ENCODE measurements at regions not wholly inside any gene's neighbourhood (a gene's known extent, or its start where the extent isn't known, plus 50 kb on each side); places are given as distances from the start of the nearest gene placed in this dataset.

GRCh38 chr21:28729887-28730286, 262.8 kb downstream of the LTN1 start:
- H3K4me2 ChIP-seq, result no peak overlapping the region
- no peaks in the 10 kb centered on the region for H3K36me3 ChIP-seq
- no peak overlapping the region for H3K4me3 ChIP-seq
- H3K27me3 ChIP-seq, result no peaks in the 10 kb centered on the region
- H4K20me1 ChIP-seq, result no peaks in the 10 kb centered on the region
- H3K9me3 ChIP-seq, result no peaks in the 10 kb centered on the region
- H3K27ac ChIP-seq, result no peak overlapping the region
- H3K9ac ChIP-seq, result no peak overlapping the region
- peaks cover 5% of the 10 kb centered on the region for H3K4me1 ChIP-seq
- TF ChIP-seq Cebpa-rat (IDR thresholded peaks at IDR 0.05), result no peak

- no peaks in the 10 kb centered on the region for H4K20me1 ChIP-seq
- H3K9ac ChIP-seq, result no peak overlapping the region
- no peak for TF ChIP-seq Cebpa-rat (IDR thresholded peaks at IDR 0.05)
- no peak overlapping the region for H3K4me2 ChIP-seq
- no peak overlapping the region for H3K27ac ChIP-seq
- H3K27me3 ChIP-seq, result no peaks in the 10 kb centered on the region
- no peaks in the 10 kb centered on the region; the same call in 1 of the 2 replicates for H3K4me1 ChIP-seq
- H3K4me3 ChIP-seq, result no peak overlapping the region
- H3K9me3 ChIP-seq, result no peaks in the 10 kb centered on the region
- no peaks in the 10 kb centered on the region for H3K36me3 ChIP-seq
Measured at GRCh38 chr21:28727809-28728208, 264.9 kb downstream of the LTN1 start.

GRCh38 chr21:28725396-28725795, 267.3 kb downstream of the LTN1 start:
- H3K4me3 ChIP-seq, result no peak overlapping the region
- H3K27me3 ChIP-seq, result no peaks in the 10 kb centered on the region
- H4K20me1 ChIP-seq, result no peaks in the 10 kb centered on the region
- no peaks in the 10 kb centered on the region for H3K36me3 ChIP-seq
- no peaks in the 10 kb centered on the region for H3K9me3 ChIP-seq
- no peak overlapping the region for H3K27ac ChIP-seq
- no peak overlapping the region for H3K9ac ChIP-seq
- TF ChIP-seq Cebpa-rat (IDR thresholded peaks at IDR 0.05), result no peak
- no peaks in the 10 kb centered on the region; the same call in 1 of the 2 replicates for H3K4me1 ChIP-seq
- H3K4me2 ChIP-seq, result no peak overlapping the region

GRCh38 chr21:28723646-28724045, 269.0 kb downstream of the LTN1 start:
- no peak for TF ChIP-seq Cebpa-rat (IDR thresholded peaks at IDR 0.05)
- H4K20me1 ChIP-seq, result no peaks in the 10 kb centered on the region
- H3K9ac ChIP-seq, result no peak overlapping the region
- H3K4me2 ChIP-seq, result no peak overlapping the region
- H3K9me3 ChIP-seq, result peaks cover 11% of the 10 kb centered on the region
- no peaks in the 10 kb centered on the region for H3K27me3 ChIP-seq
- no peaks in the 10 kb centered on the region for H3K4me1 ChIP-seq
- no peaks in the 10 kb centered on the region for H3K36me3 ChIP-seq
- H3K27ac ChIP-seq, result no peak overlapping the region
- no peak overlapping the region for H3K4me3 ChIP-seq

- Histone ChIP-seq H3K36me3 (no peaks in the 10 kb centered on the region), H3K4me1 (peaks cover 11% of the 10 kb centered on the region; the same call in 1 of the 2 replicates), H3K9ac (no peak overlapping the region), H3K4me2 (no peak overlapping the region), H3K9me3 (peaks cover 16% of the 10 kb centered on the region), H3K27me3 (no peaks in the 10 kb centered on the region), H4K20me1 (no peaks in the 10 kb centered on the region), H3K4me3 (no peak overlapping the region), H3K27ac (no peak overlapping the region)
- no peak for TF ChIP-seq Cebpa-rat (IDR thresholded peaks at IDR 0.05)
Measured at GRCh38 chr21:28719723-28720122, 273.0 kb downstream of the LTN1 start.

- no peak overlapping the region for H3K27ac ChIP-seq
- peak overlapping the region; percentile 39 for H3K4me2 ChIP-seq
- peaks cover 17% of the 10 kb centered on the region; the same call in 1 of the 2 replicates for H3K4me1 ChIP-seq
- no peak for TF ChIP-seq Cebpa-rat (IDR thresholded peaks at IDR 0.05)
- H3K36me3 ChIP-seq, result no peaks in the 10 kb centered on the region
- H3K9me3 ChIP-seq, result peaks cover 16% of the 10 kb centered on the region
- no peak overlapping the region for H3K4me3 ChIP-seq
- H3K9ac ChIP-seq, result no peak overlapping the region
- no peaks in the 10 kb centered on the region for H4K20me1 ChIP-seq
- H3K27me3 ChIP-seq, result no peaks in the 10 kb centered on the region
Measured at GRCh38 chr21:28714777-28715464, 277.8 kb downstream of the LTN1 start.

- TF ChIP-seq Cebpa-rat (IDR thresholded peaks at IDR 0.05), result no peak
- Histone ChIP-seq H3K9me3 (peaks cover 1% of the 10 kb centered on the region), H3K9ac (no peak overlapping the region), H3K27me3 (no peaks in the 10 kb centered on the region), H3K36me3 (no peaks in the 10 kb centered on the region), H3K4me3 (no peak overlapping the region), H4K20me1 (no peaks in the 10 kb centered on the region), H3K27ac (no peak overlapping the region), H3K4me2 (no peak overlapping the region), H3K4me1 (peaks cover 17% of the 10 kb centered on the region; the same call in 1 of the 2 replicates)
Measured at GRCh38 chr21:28712411-28712810, 280.3 kb downstream of the LTN1 start.

- H3K27me3 ChIP-seq, result no peaks in the 10 kb centered on the region
- no peak overlapping the region for H3K4me3 ChIP-seq
- H3K27ac ChIP-seq, result no peak overlapping the region
- H3K36me3 ChIP-seq, result no peaks in the 10 kb centered on the region
- H3K4me2 ChIP-seq, result no peak overlapping the region
- no peaks in the 10 kb centered on the region for H4K20me1 ChIP-seq
- TF ChIP-seq Cebpa-rat (IDR thresholded peaks at IDR 0.05), result no peak
- peaks cover 13% of the 10 kb centered on the region for H3K9me3 ChIP-seq
- no peaks in the 10 kb centered on the region for H3K4me1 ChIP-seq
- no peak overlapping the region for H3K9ac ChIP-seq
Measured at GRCh38 chr21:28705616-28706015, 287.1 kb downstream of the LTN1 start.

- Histone ChIP-seq H3K36me3 (no peaks in the 10 kb centered on the region), H3K27me3 (no peaks in the 10 kb centered on the region), H3K4me2 (no peak overlapping the region), H3K4me3 (no peak overlapping the region), H3K9ac (no peak overlapping the region), H3K27ac (no peak overlapping the region), H4K20me1 (no peaks in the 10 kb centered on the region), H3K9me3 (peaks cover 13% of the 10 kb centered on the region), H3K4me1 (no peaks in the 10 kb centered on the region)
- no peak for TF ChIP-seq Cebpa-rat (IDR thresholded peaks at IDR 0.05)
Measured at GRCh38 chr21:28704746-28705145, 287.9 kb downstream of the LTN1 start.

GRCh38 chr21:28703861-28704260, 288.8 kb downstream of the LTN1 start:
- Histone ChIP-seq H3K4me3 (no peak overlapping the region), H3K9me3 (peaks cover 13% of the 10 kb centered on the region), H3K4me2 (no peak overlapping the region), H3K9ac (no peak overlapping the region), H4K20me1 (no peaks in the 10 kb centered on the region), H3K4me1 (no peaks in the 10 kb centered on the region), H3K27me3 (no peaks in the 10 kb centered on the region), H3K27ac (no peak overlapping the region), H3K36me3 (no peaks in the 10 kb centered on the region)
- no peak for TF ChIP-seq Cebpa-rat (IDR thresholded peaks at IDR 0.05)

Measured in BLaER1 (cell line).